CD4-positive, alpha-beta T cell (primary cell): ENCODE measurements at regions not wholly inside any gene's neighbourhood (a gene's known extent, or its start where the extent isn't known, plus 50 kb on each side); places are given as distances from the start of the nearest gene placed in this dataset.

Experiments used
- ATAC-seq: fragments of 200-7000 bp; cut with Tn5 transposase; one replicate; pipeline ENCODE4 v1.10.0; 2022; ENCODE audit warnings: mild to moderate bottlenecking; ENCODE audit not compliant: poor library complexity
- CTCF ChIA-PET: fragments of 350-600 bp; sonication (Branson Sonifier 250); formaldehyde crosslinking; loops from one replicate; lab custom pipeline; 2021; ENCODE audit warnings: antibody characterized with exemption, inconsistent platforms; lab: Charles Lee
- POLR2A ChIA-PET: fragments of 350-600 bp; sonication (Branson Sonifier 250); formaldehyde crosslinking; loops from one replicate; lab custom pipeline; 2021; ENCODE audit warnings: antibody characterized with exemption, inconsistent platforms; lab: Charles Lee
- DNase-seq, 14 experiments: peaks; one replicate each; pipeline ENCODE4 v3.0.0-alpha.2; 2013 to 2020; ENCODE audit warnings: mixed read lengths in 2 of 14
- H3K27ac ChIP-seq, 2 donors: one replicate each; pipeline versions ENCODE4 v1.5.1 to v1.7.0; 2013; ENCODE audit warnings: low read length in 2 of 2, low read depth in 1 of 2, mild to moderate bottlenecking in 1 of 2
- H3K27me3 ChIP-seq, 2 experiments: 1 replicate in 1 of 2; 2 replicates in 1 of 2; pipeline versions ENCODE4 v1.6.1 to v1.7.0; 2013; ENCODE audit warnings: low read length in 2 of 2, control low read depth in 1 of 2, mild to moderate bottlenecking in 1 of 2, moderate library complexity in 1 of 2; ENCODE audit not compliant: insufficient read depth in 2 of 2, control insufficient read depth in 1 of 2
- H3K36me3 ChIP-seq: one replicate; pipeline ENCODE4 v1.6.1; 2013; ENCODE audit warnings: low read length, control low read depth; ENCODE audit not compliant: insufficient read depth
- H3K4me1 ChIP-seq: one replicate; pipeline ENCODE4 v1.6.1; 2013; ENCODE audit warnings: low read length, control low read depth; ENCODE audit not compliant: insufficient read depth
- H3K4me3 ChIP-seq: one replicate; pipeline ENCODE4 v1.5.1; 2013; ENCODE audit warnings: mild to moderate bottlenecking, low read length, moderate library complexity
- H3K9me3 ChIP-seq, 2 experiments: 1 replicate in 1 of 2; 2 replicates in 1 of 2; pipeline versions ENCODE4 v1.6.1 to v1.7.0; 2013; ENCODE audit warnings: low read length in 2 of 2, mild to moderate bottlenecking in 2 of 2, control low read depth in 1 of 2, moderate library complexity in 1 of 2; ENCODE audit not compliant: control insufficient read depth in 1 of 2, insufficient read depth in 1 of 2
- H3K27ac Mint-ChIP-seq: one replicate; pipeline ENCODE4 v1.8.0; 2020; ENCODE audit warnings: mixed read lengths
- H3K27me3 Mint-ChIP-seq: one replicate; pipeline ENCODE4 v1.8.0; 2021; ENCODE audit warnings: mixed read lengths
- H3K36me3 Mint-ChIP-seq: one replicate; pipeline ENCODE4 v1.8.0; 2021; ENCODE audit warnings: low read depth, mixed read lengths
- H3K4me1 Mint-ChIP-seq: one replicate; pipeline ENCODE4 v1.8.0; 2021; ENCODE audit warnings: low read depth, mixed read lengths
- H3K4me3 Mint-ChIP-seq: one replicate; pipeline ENCODE4 v1.8.0; 2020; ENCODE audit warnings: mild to moderate bottlenecking, mixed read lengths
- H3K9me3 Mint-ChIP-seq: one replicate; pipeline ENCODE4 v1.8.0; 2020; ENCODE audit warnings: mixed read lengths
- intact Hi-C, 2 experiments: fragments of 100-400 bp; cut with DNase I in 1 of 2; cut with micrococcal nuclease in 1 of 2; formaldehyde crosslinking; loops; one replicate each; pipeline versions ENCODE4 v1.15.1 to v1.9.0; 2023 to 2025; cut with DNase I, micrococcal nuclease
- TF ChIP-seq, protein P1 (sequence below): fragments of 200-600 bp; IDR thresholded peaks from one replicate; pipeline ENCODE4 v1.8.0; 2022; ENCODE audit warnings: antibody characterized with exemption, mild to moderate bottlenecking

DNA sequence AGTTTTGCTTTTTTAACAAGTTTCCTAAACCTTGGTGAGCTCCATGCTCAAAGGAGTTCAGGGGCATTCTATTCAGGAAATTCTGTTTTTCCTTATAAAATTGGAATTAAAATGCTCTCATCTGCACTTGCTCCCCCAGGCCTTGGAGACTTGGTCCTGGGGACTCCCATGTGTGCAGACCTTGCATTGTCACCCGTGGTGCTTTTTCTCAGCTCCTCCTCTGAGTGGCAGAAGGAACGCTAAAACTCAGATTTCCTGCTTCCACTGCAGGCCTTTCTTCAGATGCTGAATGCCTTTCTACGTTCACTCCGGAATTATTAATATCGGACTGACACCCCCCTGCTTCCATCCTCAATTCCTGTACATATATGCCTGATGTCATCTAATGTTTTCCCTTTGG is 248.7 kb upstream of the RREB1 start:
- TF ChIP-seq, protein P1, sequence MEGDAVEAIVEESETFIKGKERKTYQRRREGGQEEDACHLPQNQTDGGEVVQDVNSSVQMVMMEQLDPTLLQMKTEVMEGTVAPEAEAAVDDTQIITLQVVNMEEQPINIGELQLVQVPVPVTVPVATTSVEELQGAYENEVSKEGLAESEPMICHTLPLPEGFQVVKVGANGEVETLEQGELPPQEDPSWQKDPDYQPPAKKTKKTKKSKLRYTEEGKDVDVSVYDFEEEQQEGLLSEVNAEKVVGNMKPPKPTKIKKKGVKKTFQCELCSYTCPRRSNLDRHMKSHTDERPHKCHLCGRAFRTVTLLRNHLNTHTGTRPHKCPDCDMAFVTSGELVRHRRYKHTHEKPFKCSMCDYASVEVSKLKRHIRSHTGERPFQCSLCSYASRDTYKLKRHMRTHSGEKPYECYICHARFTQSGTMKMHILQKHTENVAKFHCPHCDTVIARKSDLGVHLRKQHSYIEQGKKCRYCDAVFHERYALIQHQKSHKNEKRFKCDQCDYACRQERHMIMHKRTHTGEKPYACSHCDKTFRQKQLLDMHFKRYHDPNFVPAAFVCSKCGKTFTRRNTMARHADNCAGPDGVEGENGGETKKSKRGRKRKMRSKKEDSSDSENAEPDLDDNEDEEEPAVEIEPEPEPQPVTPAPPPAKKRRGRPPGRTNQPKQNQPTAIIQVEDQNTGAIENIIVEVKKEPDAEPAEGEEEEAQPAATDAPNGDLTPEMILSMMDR, result no peak
- H3K27ac ChIP-seq, result no peak overlapping the region
- POLR2A ChIA-PET, result no interaction called here
- H3K9me3 Mint-ChIP-seq, result no peaks in the 10 kb centered on the region
- H3K4me3 ChIP-seq, result no peak overlapping the region
- H3K36me3 Mint-ChIP-seq, result no peaks in the 10 kb centered on the region
- no peak for DNase-seq
- CTCF ChIA-PET, result no interaction called here
- H3K27ac Mint-ChIP-seq, result no peak overlapping the region
- no peaks in the 10 kb centered on the region for H3K27me3 ChIP-seq
- H3K9me3 ChIP-seq, result no peaks in the 10 kb centered on the region
- no peak for ATAC-seq
- no peaks in the 10 kb centered on the region for H3K36me3 ChIP-seq
- no peak overlapping the region for H3K4me3 Mint-ChIP-seq
- H3K27me3 Mint-ChIP-seq, result no peaks in the 10 kb centered on the region
- peaks cover 18% of the 10 kb centered on the region for H3K4me1 Mint-ChIP-seq
- intact Hi-C loops, result no loop called here
- peaks cover 12% of the 10 kb centered on the region for H3K4me1 ChIP-seq

DNA sequence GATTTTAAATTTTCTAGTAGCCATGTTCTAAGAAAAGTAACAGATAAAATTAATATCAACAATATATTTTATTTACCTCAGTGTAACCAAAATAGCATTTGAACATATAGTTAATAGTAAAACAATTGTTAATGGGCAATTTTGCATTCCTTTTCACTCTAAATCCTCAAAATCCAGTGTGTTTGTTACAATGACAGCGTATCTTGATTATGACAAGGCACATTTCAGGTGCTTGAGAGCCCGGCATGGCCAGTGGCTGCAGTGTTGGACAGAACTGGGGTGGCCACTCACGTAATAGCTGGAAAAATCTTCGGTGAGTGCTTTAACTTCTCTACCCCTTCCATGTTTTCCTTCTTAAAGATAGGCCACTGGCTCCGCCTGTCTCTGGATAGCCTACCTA is 248.0 kb upstream of the RREB1 start:
- no peak for DNase-seq
- no peak overlapping the region for H3K4me3 Mint-ChIP-seq
- no peak overlapping the region for H3K27ac ChIP-seq
- no peaks in the 10 kb centered on the region for H3K27me3 ChIP-seq
- no peaks in the 10 kb centered on the region for H3K36me3 ChIP-seq
- intact Hi-C loops, result no loop called here
- no peaks in the 10 kb centered on the region for H3K36me3 Mint-ChIP-seq
- ChIA-PET CTCF (no interaction called here), POLR2A (no interaction called here)
- H3K9me3 Mint-ChIP-seq, result no peaks in the 10 kb centered on the region
- H3K4me1 ChIP-seq, result peaks cover 12% of the 10 kb centered on the region
- no peak for ATAC-seq
- no peak overlapping the region for H3K4me3 ChIP-seq
- H3K4me1 Mint-ChIP-seq, result peaks cover 18% of the 10 kb centered on the region
- H3K27me3 Mint-ChIP-seq, result no peaks in the 10 kb centered on the region
- TF ChIP-seq, protein P1, result no peak
- H3K27ac Mint-ChIP-seq, result no peak overlapping the region
- H3K9me3 ChIP-seq, result no peaks in the 10 kb centered on the region

DNA sequence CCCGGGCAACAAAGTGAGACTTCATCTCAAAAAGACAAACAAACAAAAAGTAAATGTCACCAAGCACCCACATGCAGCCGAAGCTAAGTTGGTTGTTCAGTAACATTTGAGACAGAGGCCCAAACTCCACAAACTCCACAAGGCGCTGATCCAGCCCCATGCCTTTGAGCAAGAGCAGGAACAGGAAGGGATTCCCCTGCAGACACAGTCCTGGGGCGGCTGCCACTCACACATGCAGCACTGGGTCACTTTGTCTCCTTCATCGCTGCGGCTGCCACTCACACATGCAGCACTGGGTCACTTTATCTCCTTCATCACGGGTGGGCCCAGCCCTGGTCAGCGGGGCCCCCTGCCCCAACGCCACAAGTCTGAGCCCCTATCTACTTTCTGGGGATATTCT is 246.9 kb upstream of the RREB1 start:
- H3K4me1 ChIP-seq, result peaks cover 12% of the 10 kb centered on the region
- Mint-ChIP-seq H3K27me3 (no peaks in the 10 kb centered on the region), H3K36me3 (no peaks in the 10 kb centered on the region), H3K27ac (no peak overlapping the region), H3K9me3 (no peaks in the 10 kb centered on the region), H3K4me3 (no peak overlapping the region), H3K4me1 (peaks cover 18% of the 10 kb centered on the region)
- no peak for ATAC-seq
- no peak overlapping the region for H3K27ac ChIP-seq
- no peaks in the 10 kb centered on the region for H3K36me3 ChIP-seq
- POLR2A ChIA-PET, result no interaction called here
- CTCF ChIA-PET, result no interaction called here
- H3K27me3 ChIP-seq, result no peaks in the 10 kb centered on the region
- TF ChIP-seq, protein P1, result no peak
- H3K4me3 ChIP-seq, result no peak overlapping the region
- intact Hi-C loops, result no loop called here
- DNase-seq, result no peak
- H3K9me3 ChIP-seq, result no peaks in the 10 kb centered on the region
